ENCODE measurements at regions not wholly inside any gene's neighbourhood (a gene's known extent, or its start where the extent isn't known, plus 50 kb on each side); places are given as distances from the start of the nearest gene placed in this dataset.

DNA sequence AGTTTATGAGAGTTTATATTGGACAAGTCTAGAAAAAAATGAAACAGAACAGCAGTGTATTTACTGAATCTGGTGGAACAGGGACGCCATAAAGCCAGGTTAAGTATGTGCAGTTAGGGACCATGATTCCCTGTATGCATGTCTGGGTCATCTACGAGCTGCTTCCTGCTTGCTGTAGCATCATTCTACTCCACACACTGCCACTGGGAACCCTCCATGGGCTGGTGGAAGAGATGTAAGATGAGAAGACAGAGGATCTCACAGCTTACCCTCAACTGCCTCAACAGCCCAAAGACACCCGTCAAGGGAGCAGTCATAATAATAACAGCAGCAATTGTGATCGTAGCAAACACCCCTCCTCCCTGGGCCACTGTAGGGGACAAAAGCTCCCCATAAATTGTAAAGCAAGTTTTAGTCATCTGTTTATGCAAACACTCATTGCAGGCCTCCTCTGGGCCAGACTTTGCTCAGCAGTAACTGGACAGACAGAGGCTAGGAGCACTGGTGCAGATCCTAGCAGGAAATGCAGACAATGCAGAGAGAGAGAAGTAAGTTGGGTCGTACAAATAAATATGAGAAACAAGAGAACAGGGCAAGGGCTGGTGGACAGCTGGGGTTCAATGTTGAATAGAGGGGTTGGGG lies 188.0 kb downstream of the SOX9 start:
- Histone ChIP-seq H3K27ac (ENCODE audit: low read depth in 1 of 2, low read length in 1 of 2) (no peak overlapping the region), H3K36me3 (ENCODE audit: control insufficient read depth in 4 of 4, insufficient read depth in 4 of 4, low read length in 4 of 4) (no peaks in the 10 kb centered on the region), H3K9ac (ENCODE audit: insufficient read depth in 1 of 2, low read length in 2 of 2) (no peak overlapping the region), H3K9me3 (ENCODE audit: control insufficient read depth in 4 of 4, insufficient read depth in 3 of 4, low read length in 3 of 4) (peaks cover 0 to 1% (median 0%) of the 10 kb centered on the region in 4 donors), H3K4me1 (ENCODE audit: control insufficient read depth in 5 of 5, insufficient read depth in 5 of 5, low read length in 5 of 5) (peaks cover 0 to 15% (median 0%) of the 10 kb centered on the region in 5 donors), H3K27me3 (ENCODE audit: control insufficient read depth in 3 of 3, insufficient read depth in 3 of 3, low read length in 2 of 3) (no peaks in the 10 kb centered on the region), H3K4me3 (no peak overlapping the region)
- DNase-seq (no peak), ATAC-seq (ENCODE audit: insufficient read depth, low FRiP score) (no peak)
- TF ChIP-seq, protein P1, sequence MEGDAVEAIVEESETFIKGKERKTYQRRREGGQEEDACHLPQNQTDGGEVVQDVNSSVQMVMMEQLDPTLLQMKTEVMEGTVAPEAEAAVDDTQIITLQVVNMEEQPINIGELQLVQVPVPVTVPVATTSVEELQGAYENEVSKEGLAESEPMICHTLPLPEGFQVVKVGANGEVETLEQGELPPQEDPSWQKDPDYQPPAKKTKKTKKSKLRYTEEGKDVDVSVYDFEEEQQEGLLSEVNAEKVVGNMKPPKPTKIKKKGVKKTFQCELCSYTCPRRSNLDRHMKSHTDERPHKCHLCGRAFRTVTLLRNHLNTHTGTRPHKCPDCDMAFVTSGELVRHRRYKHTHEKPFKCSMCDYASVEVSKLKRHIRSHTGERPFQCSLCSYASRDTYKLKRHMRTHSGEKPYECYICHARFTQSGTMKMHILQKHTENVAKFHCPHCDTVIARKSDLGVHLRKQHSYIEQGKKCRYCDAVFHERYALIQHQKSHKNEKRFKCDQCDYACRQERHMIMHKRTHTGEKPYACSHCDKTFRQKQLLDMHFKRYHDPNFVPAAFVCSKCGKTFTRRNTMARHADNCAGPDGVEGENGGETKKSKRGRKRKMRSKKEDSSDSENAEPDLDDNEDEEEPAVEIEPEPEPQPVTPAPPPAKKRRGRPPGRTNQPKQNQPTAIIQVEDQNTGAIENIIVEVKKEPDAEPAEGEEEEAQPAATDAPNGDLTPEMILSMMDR (IDR thresholded peaks at IDR 0.05; ENCODE audit: control extremely low read depth, extremely low read depth), result no peak
- 67 to 72% methylated on average over 5 of the region's 5 CpGs for WGBS, 2 donors

DNA sequence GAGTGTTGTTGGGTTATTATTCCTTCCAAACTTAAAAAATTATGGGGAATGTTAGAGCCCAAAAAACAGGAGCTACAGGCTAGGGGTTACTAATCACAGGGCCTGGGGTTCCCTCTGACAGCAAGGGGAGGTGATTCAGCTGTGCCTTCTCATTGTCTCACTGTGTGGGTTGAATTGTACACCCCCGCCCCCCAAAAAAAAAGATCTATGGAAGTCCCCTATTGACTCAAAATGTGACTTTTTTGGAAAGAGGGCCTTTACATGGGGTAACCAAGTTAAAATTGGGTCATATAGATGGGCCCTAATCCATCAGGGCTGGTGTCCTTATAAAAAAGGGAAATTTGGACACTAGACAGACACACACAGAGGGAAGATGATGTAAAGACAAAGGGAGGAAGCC lies 190.2 kb downstream of the SOX9 start:
- TF ChIP-seq, protein P1 (IDR thresholded peaks at IDR 0.05; ENCODE audit: control extremely low read depth, extremely low read depth), result no peak
- ATAC-seq (ENCODE audit: insufficient read depth, low FRiP score), result no peak
- Histone ChIP-seq H3K4me1 (ENCODE audit: control insufficient read depth in 5 of 5, insufficient read depth in 5 of 5, low read length in 5 of 5) (peaks cover 0 to 9% (median 0%) of the 10 kb centered on the region in 5 donors), H3K9ac (ENCODE audit: insufficient read depth in 1 of 2, low read length in 2 of 2) (no peak overlapping the region), H3K4me3 (no peak overlapping the region), H3K9me3 (ENCODE audit: control insufficient read depth in 4 of 4, insufficient read depth in 3 of 4, low read length in 3 of 4) (peaks cover 0 to 1% (median 0%) of the 10 kb centered on the region in 4 donors), H3K27ac (ENCODE audit: low read depth in 1 of 2, low read length in 1 of 2) (no peak overlapping the region), H3K27me3 (ENCODE audit: control insufficient read depth in 3 of 3, insufficient read depth in 3 of 3, low read length in 2 of 3) (no peaks in the 10 kb centered on the region), H3K36me3 (ENCODE audit: control insufficient read depth in 4 of 4, insufficient read depth in 4 of 4, low read length in 4 of 4) (no peaks in the 10 kb centered on the region)
- DNase-seq, result no peak
- WGBS, 2 donors, result 91 to 100% methylated on average over 1 of the region's 1 CpG

DNA sequence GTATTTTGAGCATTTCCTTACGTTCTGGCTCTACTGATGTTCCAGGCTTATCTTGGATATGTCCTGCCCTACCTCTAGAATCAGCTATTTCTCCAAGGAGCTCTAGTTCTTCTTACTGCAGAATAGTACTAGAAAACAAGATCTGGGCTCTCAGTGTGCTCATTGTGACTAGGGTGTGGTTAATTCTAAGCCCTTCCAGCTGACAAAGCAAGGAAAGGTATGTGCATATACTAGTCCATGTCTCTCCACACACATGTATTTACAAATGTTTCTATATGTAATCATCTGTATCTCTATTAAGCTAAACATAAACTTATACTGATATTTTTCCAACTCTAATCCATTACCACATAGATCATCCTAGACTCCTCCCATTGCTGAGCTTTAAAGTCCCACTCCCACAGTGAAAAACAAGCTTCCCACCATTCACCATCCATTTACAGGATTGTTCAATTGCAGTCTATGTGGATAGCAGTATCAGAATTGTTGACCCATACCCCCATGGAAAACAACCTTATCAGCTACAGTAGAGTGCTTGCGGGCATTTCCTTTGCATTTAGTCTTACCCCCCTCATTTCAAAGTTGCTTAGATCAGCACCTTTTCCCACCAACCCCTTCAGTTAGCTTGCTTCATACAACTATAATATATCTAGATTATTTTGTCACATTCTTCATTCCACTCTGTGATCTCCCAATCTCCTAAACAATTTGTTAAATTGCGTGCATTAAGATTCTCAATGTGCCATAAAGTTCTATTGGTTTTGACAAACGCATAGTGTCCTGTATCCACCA lies 194.5 kb downstream of the SOX9 start:
- H3K27me3 ChIP-seq (ENCODE audit: control insufficient read depth in 3 of 3, insufficient read depth in 3 of 3, low read length in 2 of 3), result no peaks in the 10 kb centered on the region
- DNase-seq (no peak), ATAC-seq (ENCODE audit: insufficient read depth, low FRiP score) (no peak)
- peaks cover 0 to 1% (median 0%) of the 10 kb centered on the region in 4 donors for H3K9me3 ChIP-seq (ENCODE audit: control insufficient read depth in 4 of 4, insufficient read depth in 3 of 4, low read length in 3 of 4)
- H3K36me3 ChIP-seq (ENCODE audit: control insufficient read depth in 4 of 4, insufficient read depth in 4 of 4, low read length in 4 of 4), result no peaks in the 10 kb centered on the region
- 91 to 93% methylated on average over 4 of the region's 4 CpGs for WGBS, 2 donors
- TF ChIP-seq, protein P1 (IDR thresholded peaks at IDR 0.05; ENCODE audit: control extremely low read depth, extremely low read depth), result no peak
- no peak overlapping the region for H3K9ac ChIP-seq (ENCODE audit: insufficient read depth in 1 of 2, low read length in 2 of 2)
- no peak overlapping the region for H3K27ac ChIP-seq (ENCODE audit: low read depth in 1 of 2, low read length in 1 of 2)
- no peaks in the 10 kb centered on the region for H3K4me1 ChIP-seq (ENCODE audit: control insufficient read depth in 5 of 5, insufficient read depth in 5 of 5, low read length in 5 of 5)
- H3K4me3 ChIP-seq, result no peak overlapping the region
